ENCODE measurements at regions not wholly inside any gene's neighbourhood (a gene's known extent, or its start where the extent isn't known, plus 50 kb on each side); places are given as distances from the start of the nearest gene placed in this dataset.

DNA sequence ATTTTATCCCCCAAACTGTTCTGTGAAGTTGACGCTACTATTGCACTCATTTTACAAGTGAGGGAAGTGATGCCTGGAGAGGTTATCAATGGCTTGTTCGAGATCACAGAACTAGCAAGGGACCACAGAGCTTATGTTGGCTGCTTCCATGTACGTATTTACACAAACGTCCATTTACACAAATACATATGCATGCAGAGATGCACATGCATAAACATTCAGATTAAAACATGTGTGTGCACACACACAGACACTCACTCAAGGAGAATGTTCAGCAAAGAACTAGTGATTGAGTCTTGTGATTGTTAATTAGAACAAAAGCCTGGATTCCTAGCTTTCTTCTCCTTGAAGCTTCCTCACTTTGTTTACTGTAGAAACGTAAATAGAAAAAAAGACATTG, 321.5 kb upstream of the CHD6 start:
- no peak for ATAC-seq

DNA sequence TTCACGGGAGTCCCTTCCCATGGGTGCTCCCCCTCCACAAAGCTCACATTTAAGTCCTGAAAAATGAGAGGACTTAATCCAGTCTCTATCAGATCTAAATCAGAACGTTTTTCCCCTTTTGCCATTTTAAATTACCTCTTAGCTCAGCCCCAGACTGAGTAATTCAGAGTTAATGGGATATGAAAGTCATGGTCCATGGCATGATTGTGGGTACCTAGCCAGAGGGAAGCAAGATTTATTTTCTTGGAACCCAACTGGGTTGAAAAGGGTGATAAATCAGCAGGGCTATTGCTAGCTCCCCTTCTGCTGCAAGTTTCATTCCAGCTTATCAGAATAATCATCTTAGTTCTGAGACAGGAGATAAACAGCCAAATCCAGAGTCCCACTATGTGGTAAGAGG, 320.2 kb upstream of the CHD6 start:
- no peak for ATAC-seq

DNA sequence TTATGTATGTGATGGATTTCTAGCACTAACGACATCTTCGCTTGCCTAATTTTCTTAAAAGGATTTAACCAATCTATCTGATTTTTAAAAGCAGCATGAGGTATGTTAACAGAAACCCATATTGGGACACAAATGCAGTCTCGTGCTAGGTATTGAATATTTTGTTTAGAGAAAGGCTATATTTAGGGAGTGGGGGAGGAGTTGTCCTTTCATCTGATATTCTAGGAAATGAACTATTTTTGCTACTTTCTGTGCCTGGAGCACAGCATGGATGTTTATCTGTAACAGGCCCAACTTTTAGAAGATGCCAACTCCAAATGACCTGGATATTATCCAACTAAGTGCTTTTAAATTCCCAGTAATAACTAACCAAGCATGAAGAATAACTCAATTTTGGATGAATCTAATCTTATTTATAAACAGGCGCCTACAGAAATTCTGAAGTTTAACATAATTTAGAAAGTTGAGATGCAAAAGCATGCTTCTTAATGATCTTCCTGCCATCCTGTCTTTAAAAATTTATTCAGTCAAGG, 317.1 kb upstream of the CHD6 start:
- ATAC-seq = no peak

DNA sequence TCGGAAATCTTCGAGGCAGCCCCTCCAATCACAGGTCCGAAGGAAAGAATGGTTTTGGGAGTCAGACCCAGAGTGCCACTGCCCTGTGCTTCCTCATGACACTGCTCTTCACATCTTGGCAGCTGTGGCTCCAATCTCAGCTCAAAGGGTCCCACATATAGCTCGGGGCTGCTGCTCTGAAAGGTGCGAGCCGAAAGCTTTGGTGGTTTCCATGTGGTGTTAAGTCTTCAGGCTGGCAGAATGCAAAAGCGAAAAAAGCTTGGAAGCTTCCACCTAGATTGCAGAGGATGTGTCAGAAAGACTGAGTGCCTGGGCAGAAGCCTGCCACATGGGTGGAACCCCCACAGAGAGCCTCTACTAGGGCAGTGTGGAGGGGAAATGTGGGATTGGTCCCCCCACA, 314.3 kb upstream of the CHD6 start:
- ATAC-seq = no peak

DNA sequence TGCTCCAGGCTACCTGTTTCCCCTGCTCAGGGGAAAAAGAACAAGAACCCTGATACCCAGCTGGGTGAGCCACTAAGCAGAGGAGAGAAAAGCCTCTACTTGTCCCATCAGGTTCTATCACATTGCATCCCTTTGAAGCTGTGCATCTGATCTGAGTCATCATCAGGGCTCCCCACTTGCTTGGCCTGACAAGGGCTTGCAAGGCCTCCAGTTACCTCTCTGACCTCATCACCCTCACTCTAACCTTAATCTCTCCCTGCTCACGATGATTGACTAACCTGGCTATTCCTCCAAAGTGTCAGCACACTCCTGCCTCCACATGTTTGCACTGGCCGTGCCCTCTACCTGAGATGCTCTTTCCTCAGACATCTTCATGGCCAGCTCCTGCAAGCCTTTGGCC, 309.5 kb upstream of the CHD6 start:
- ATAC-seq = peak; percentile 99

DNA sequence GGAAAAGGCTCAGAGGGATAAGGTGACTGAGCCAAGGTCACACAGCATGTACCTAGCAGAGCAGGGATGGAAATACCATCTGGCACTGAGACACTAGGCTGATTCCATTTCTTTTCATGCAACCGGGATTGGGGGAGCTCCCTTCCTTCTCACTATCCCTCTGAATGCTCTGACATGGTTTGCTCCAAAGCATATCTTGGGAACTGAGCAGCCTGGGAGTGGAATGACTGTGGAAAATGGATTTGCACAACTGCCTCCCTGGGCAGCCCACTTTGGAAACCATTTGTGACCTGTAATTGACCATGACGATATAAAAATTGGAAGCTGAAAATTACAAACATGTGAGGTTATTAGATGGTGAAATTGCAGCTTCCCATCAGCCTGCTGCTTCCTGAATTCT, 309.0 kb upstream of the CHD6 start:
- ATAC-seq = no peak

DNA sequence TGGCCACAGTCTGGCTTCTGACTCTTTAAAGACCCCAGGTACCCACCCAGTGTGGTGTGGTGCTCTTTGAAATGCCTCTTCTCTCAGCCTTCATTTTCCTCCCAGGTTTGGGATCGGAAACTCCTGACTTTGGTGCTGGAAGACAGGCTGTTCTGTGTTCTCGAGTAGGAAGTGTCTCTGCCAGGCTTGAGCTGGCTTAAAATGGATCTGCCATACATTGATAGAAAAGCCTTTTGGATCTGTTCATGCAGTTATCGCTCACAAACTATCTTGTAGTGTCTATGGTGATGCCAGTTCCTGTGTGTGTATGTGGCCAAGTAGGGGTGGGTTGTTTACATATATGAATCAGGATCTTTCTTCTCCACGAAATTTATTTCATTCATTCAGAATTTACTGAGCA, 307.3 kb upstream of the CHD6 start:
- ATAC-seq = no peak

DNA sequence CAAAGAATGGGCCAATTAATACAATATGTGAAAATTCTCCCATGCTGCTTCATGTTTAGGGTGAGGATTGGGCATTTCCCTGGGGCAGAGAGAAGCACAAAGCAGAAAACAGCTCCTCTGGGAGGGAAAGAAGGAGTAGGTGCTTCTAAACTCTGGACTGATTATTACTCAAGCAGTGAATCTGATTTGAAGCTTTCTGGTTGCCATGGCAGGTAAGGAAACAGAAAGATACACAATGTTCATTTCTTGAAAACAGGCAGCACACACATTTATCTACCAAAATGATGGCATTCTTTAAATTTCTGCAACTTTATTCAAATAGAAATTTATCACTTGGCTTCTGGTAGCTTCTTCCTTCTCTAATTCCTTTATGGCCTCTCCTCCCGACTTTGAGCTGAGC, 305.4 kb upstream of the CHD6 start:
- no peak for ATAC-seq

DNA sequence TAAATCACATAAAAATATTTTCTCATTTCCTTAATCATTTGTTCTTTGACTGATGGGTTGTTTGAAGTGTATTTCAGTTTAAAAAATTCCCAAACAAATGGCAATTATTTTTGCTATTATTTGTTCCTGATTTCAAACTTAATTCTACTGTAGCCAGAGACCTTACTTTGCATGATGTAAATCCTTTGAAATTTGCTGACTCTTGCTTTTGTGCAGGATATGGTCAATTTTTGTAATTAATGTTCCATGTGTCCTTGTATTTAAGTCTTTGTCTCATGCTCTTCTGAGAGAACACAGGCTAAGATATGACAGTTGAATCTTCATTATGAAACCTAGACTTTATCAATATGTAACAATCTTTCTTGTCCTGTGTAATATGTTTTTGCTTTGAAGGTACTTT, 295.0 kb upstream of the CHD6 start:
- no peak for ATAC-seq

DNA sequence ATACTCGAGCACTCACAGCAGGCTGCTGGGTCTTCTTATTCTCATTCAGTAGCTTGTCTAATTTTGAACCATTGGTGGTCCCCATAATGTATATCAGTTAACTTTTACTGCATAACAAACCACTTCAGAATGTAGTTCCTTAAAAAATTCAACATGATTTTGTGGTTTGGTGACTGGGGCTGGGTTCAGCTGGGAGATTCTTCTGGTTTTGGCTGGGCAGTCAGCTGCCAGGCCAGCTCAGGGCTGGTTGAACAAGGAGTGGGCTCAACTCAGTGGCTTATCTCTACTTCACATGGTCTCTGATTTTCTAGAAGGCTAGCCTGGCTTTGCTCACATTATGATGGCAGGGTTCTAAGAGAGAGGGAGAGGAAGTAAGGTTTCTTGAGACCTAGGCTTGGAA, 292.4 kb upstream of the CHD6 start:
- ATAC-seq = no peak

DNA sequence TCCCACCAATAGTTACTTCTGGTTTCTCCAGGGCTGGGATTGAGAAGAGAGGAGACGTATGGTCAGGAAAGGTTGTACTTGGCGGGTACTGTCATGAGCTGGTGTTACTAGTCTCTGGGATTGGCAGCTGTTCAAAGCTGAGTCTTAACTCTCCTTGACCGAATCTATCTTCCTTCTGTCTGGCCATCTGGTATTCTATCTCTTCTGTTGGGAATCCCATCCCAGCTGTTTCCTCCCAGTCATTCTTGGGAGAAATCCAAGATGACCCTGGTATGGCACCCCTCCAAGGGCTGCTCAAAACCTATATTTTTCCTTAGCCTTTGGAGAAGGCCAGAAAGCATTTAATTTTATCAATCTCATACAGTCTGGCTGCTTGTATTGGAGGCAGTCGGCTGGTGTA, 287.0 kb upstream of the CHD6 start:
- ATAC-seq = no peak

DNA sequence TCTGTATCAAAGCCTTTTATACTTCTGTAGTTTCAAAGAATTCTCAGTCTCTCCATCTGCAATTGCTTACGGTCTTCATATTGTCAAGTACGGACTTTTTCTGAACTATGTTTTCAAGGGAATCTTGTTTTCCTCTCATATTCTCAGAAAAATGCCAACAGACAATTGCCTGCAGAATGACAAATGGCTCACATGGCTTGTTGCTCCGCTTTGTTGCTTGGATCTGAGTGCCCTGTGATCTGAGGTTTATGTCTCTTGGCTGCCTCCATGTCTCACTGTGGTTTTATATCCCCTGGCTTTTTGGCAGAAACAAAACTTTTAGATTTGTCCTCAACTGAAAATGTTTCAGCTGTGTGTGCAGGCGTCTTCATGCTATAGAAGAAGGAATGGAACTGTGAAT, 285.4 kb upstream of the CHD6 start:
- no peak for ATAC-seq

DNA sequence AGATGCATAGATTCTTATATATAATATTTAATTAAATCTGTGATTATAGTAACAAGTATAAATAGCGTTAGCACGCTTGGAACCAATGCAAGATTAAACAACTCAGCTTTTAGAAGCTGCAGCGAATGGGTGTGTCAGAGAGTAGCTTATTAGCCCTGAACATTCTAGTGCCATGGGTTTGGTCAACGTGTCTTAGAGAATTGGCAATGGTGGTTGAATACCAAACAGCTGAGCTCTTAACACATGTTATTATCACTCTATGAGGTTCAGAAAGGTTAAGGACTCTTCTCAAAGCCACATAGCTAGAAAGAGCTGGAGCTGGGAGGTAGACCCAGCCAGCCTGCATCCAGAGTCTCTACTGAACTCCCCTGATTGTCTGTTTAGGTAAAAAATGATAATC, 284.2 kb upstream of the CHD6 start:
- no peak for ATAC-seq

DNA sequence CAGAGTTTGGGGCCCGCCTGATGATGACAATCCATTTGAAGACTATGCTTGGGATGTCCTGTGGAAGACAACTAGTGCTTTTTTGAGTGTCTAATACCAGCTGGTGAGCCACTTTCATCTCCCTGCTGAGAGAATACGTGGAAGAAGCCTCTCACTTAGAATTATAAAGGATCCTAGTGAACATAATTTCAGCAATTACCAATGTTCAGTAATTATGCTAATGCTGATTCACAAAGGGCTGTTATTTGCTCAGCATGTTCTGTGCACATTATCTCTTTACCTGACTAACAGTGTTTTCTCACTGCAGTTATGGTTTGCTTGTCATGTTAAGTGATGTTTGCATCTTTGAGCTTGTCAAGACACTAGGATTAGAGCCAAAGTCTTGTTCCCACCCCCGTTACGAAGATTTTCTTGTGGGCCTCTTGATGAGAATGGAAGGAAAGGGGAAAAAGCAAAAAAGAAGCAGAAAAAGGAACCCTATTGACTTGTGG, 282.1 kb upstream of the CHD6 start:
- no peak for ATAC-seq

DNA sequence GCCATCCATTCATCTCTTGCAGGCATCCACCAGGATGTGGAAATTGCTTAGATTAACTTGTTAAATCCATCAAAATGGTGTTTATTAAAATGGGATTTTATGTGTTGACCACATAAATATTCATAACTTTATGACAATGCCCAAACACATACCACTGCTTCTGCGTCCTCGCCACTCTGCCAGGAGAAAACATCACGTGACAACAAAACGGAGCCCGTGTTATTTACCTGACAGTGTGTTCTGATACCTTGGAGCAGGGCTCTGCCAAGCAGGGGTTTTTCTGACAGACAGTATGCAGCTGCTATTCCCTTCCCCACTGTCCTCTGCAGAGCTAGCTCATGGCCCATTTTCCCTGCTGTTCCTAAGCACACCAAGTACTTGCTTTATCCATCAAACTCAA, 279.5 kb upstream of the CHD6 start:
- ATAC-seq = no peak

DNA sequence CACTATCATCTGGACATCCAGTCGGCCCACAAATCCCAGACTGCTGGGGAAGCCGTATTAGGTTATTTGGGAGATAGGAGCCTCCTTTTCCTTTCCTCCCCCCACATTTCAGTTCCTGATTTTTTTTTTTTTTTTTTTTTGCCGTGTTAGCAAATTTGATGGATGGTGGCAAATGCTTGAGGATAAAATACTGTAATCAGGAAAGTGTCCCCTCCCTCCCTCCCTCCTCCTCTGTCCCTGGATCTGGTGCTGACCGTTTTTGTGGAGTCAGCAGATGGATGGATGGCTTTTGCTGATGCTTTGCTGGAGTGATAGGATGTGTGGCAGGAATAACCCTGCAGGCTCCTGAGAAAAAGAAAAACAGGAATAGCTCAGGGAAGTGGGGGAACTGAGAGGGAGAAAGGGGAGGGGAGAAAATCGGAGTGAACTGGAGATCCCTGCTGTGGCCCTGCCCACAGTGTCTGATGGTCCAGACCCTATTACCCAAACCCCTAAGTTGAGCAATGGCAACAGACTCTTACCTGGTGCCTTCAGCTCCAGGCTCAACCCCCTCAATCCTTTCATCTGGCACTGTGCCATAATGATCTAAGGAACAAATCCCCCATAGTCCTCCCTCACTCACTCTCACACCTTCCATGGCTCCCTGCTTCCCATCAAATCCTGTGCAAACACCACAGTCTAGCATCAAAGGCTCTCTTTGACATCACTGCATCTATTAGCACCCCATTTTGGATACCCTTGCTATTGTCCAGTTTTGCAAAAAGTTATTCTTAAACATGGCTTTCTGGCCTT, 277.3 kb upstream of the CHD6 start:
- ATAC-seq = no peak

DNA sequence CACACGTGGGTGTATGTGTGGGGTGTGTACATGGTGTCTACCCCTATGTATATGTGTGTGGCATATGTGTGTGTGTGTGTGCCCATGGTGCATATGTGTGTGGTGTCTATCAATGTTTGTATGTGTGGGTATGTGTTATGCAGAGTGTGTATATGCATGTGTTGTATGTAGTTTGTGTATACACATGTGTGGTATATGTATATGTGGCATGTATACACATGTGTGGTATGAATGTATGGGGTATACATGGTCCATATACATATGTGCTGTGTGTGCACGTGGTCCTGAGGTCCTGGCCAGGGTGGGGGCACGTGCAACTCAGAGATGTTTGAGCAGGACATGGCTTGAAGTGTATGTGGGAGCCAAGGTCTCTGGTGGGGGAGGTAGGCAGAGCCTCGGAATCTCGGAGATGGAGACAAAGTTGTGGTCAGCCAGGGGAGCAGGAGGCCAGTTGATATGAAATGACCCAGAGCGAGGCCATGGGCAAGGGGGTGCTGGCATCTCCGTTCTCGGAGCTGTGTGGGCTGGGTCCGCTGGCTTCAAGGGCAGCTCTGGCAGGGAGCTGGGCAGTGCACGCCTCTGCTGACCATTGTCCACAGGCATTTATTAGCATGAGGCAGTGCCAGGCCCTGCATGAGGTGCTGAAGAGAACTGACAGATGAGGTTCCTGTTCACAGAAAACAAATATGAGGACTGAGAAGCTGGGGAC, 276.2 kb upstream of the CHD6 start:
- no peak for ATAC-seq

DNA sequence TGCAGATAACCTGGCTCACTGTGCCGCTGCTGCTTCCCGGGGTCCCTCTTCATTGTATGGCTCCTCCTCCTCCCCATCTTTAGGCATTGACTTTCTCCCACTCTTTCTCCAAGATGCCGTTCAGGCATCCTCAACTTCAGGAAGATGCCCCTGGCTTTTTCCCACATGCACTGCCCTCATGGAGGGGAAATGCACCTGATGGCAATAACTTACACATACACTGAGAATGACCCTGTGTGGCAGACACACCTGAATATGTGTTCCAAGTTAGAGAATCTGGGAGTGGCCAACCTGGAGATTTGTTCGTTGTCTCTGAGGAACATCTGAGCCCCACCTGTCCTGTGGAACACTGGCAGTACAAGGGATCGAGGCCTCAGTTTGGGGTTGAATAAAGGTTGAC, 273.9 kb upstream of the CHD6 start:
- no peak for ATAC-seq

DNA sequence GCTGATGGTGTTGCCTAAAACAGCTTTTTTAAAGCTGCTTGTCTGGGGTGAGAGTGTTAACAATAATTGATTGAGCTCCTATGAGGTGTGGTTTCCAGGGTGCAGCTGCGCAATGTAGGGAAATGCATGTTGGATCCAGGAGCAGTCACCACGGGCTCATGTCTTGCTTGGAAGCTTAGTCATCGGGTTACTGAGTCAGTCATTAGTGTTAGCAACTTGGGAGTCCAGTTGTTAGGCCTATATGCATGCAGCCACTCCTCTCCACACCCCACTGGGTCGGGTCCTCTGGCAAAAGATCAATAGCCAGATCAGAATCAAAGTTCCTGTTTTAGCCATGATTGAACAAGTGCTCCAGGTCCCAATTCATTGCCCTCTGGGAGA, 271.7 kb upstream of the CHD6 start:
- peak; percentile 99 for ATAC-seq

DNA sequence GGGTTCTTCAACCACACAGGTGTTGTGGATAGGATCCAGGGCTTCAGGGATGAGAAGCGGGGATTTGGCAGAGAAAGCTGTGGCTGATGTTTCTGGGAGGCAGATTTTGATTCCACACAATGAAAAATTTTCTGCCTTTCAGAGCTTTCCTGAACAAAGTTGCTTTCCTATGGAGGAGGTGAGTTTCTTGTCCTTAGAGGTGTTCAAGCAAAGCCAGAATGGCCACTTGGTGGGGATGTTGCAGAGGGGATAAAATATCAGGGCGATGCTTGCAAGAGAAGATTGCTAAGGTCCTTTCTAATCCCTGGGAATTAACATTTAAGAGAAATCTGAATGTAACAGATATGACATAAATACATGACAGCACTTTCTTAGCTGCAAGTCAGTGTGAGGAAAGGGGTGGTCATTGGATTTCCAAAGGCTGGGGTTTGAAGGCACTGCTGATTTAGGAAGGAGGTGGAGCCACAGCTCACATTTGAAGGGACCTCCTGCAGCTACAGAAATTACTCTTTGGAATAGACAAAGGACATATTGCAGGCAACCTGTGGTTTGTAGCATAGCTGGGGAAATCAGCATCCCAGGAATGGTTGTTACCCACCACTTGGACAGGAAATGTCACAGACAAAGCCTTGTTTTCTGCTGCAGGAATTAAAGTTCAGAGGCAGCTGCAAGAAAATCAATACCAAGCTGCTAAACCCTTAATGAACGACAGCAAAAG, 271.1 kb upstream of the CHD6 start:
- ATAC-seq = peak; percentile 61

DNA sequence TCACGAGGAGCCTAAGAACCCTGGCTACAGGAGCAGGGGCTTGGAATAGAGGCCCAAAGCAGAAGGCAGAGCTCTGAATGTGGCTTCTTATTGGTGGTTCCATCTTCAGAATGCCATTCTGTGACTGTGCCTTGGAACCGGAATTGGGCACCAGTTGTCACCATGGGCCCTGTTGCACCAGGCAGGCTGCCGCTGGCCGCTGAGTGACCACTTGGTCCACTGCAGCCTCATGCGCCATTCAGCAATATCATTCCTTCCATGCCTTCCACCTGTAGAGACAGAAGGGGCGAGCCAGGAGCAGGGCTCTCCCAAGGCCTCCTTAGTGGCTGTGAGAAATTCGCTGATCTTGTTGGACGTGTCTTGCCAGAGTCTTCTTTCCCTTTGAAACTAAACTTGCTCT, 270.3 kb upstream of the CHD6 start:
- no peak for ATAC-seq

DNA sequence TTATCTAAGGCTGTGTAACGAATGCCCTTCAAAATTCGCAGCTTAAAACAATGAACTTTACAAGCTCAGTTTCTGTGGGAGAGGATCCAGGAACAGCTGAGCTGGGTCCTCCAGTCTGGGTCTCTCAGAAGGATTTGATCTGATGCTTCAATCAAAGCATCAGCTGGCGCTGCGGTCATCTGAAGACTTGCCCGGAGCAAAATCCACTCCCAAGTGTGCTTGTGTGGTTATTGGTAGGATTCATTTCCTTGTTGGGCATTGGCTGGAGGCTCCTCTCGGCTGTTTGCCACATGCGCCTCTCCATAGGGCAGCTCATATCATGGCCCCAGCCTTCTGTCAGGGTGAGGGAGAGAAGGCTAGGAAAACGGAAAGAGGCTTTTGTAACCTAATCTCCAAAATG, 269.3 kb upstream of the CHD6 start:
- ATAC-seq = no peak

DNA sequence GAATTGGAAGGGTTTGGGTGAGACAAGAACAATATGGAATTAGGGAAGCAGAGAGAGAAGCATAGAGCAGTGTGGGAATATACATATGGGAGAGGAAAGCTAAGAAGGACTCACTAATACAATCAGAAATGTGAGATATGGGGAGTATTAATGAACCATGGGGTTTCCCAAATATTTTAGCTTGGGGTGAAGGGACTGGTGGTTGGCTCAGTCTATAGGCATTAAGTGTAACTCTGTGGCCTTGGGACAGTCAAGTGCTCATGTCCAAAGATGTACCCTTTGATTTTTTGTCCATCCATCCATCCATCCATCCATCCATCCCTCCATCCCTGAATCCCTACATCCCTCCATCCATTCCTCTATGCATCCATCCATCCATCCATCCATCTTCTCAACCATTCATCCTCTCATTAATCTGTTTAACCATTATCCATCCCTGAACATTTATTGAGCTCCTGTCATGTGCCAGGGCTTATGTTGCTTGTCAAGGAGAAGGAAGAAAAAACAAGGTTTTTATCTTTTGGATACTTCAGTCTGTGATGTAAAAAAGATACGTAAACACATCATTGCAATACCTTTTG, 263.4 kb upstream of the CHD6 start:
- no peak for ATAC-seq

Measured in esophagus mucosa (tissue), 1 donor.